Endodermal cell (in vitro differentiated cells): ENCODE measurements at regions not wholly inside any gene's neighbourhood (a gene's known extent, or its start where the extent isn't known, plus 50 kb on each side); places are given as distances from the start of the nearest gene placed in this dataset.

Experiments
- DNase-seq: peaks from one replicate; pipeline ENCODE4 v3.0.0-alpha.2; 2017
- H3K27ac ChIP-seq: 2 replicates; pipeline ENCODE4 v1.5.1; 2013; ENCODE audit warnings: mild to moderate bottlenecking, low read depth, low read length, moderate library complexity
- H3K27me3 ChIP-seq: 2 replicates; pipeline ENCODE4 v1.6.1; 2013; ENCODE audit warnings: mild to moderate bottlenecking, low read length, moderate library complexity; ENCODE audit not compliant: insufficient read depth, control insufficient read depth, poor library complexity, severe bottlenecking
- H3K36me3 ChIP-seq: 2 replicates; pipeline ENCODE4 v1.7.0; 2013; ENCODE audit warnings: mild to moderate bottlenecking, low read length, moderate library complexity; ENCODE audit not compliant: control insufficient read depth, insufficient read depth
- H3K4me1 ChIP-seq: one replicate; pipeline ENCODE4 v1.7.0; 2013; ENCODE audit warnings: low read length; ENCODE audit not compliant: control insufficient read depth, insufficient read depth
- H3K4me3 ChIP-seq: 2 replicates; pipeline ENCODE4 v1.5.1; 2013; ENCODE audit warnings: mild to moderate bottlenecking, low read length, moderate library complexity
- H3K9ac ChIP-seq: 2 replicates; pipeline ENCODE4 v1.6.1; 2013; ENCODE audit warnings: mild to moderate bottlenecking, low read length, moderate library complexity; ENCODE audit not compliant: poor library complexity, severe bottlenecking; ENCODE audit errors: extremely low read depth
- H3K9me3 ChIP-seq: 2 replicates; pipeline ENCODE4 v1.6.1; 2013; ENCODE audit warnings: mild to moderate bottlenecking, low read length, moderate library complexity; ENCODE audit not compliant: control insufficient read depth
- H3K27ac Mint-ChIP-seq: 2 replicates; pipeline ENCODE4 v1.8.0; 2020; ENCODE audit warnings: mixed read lengths
- H3K27me3 Mint-ChIP-seq: 2 replicates; pipeline ENCODE4 v1.8.0; 2021; ENCODE audit warnings: mild to moderate bottlenecking, mixed read lengths; ENCODE audit not compliant: insufficient read depth
- H3K36me3 Mint-ChIP-seq: 2 replicates; pipeline ENCODE4 v1.8.0; 2020; ENCODE audit warnings: low read depth, mixed read lengths
- H3K4me1 Mint-ChIP-seq: 2 replicates; pipeline ENCODE4 v1.8.0; 2020; ENCODE audit warnings: mixed read lengths
- H3K4me3 Mint-ChIP-seq: 2 replicates; pipeline ENCODE4 v1.8.0; 2020; ENCODE audit warnings: mild to moderate bottlenecking, moderate library complexity, mixed read lengths
- H3K9me3 Mint-ChIP-seq: 2 replicates; pipeline ENCODE4 v1.8.0; 2020; ENCODE audit warnings: mild to moderate bottlenecking, mixed read lengths
- CTCF ChIP-seq: fragments of 200-600 bp; sonication (generic); conservative IDR thresholded peaks from 2 replicates; pipeline ENCODE4 v1.5.0; 2021; ENCODE audit warnings: antibody characterized with exemption, mild to moderate bottlenecking
- WGBS, 2 experiments: methylation state at CpG; one replicate each; pipeline versions ENCODE4 v1.1.5 to v1.1.7; 2013; ENCODE audit warnings: missing lambda C conversion rate in 2 of 2, mixed read lengths in 1 of 2; ENCODE audit not compliant: insufficient coverage in 1 of 2, insufficient read length in 1 of 2; 5-methylcytosine and 5-hydroxymethylcytosine counted together

- Mint-ChIP-seq H3K36me3 (no peaks in the 10 kb centered on the region), H3K27ac (no peak overlapping the region), H3K9me3 (no peaks in the 10 kb centered on the region), H3K4me3 (no peak overlapping the region), H3K4me1 (no peaks in the 10 kb centered on the region), H3K27me3 (peaks cover 11% of the 10 kb centered on the region)
- Histone ChIP-seq H3K36me3 (no peaks in the 10 kb centered on the region), H3K9ac (no peak overlapping the region), H3K27me3 (no peaks in the 10 kb centered on the region), H3K9me3 (no peaks in the 10 kb centered on the region), H3K4me3 (no peak overlapping the region), H3K27ac (no peak overlapping the region), H3K4me1 (no peaks in the 10 kb centered on the region)
- WGBS, 2 experiments = 95 to 98% methylated on average over 6 of the region's 6 CpGs
- no peak for DNase-seq
- no peak for TF ChIP-seq CTCF
These were observed 142.5 kb downstream of the TEX29 start for GRCh38 chr13:111462944-111463343.

- H3K4me3 Mint-ChIP-seq = no peak overlapping the region
These were observed 146.9 kb downstream of the TEX29 start for GRCh38 chr13:111467111-111467890.

More at GRCh38 chr13:111467111-111467890, 146.9 kb downstream of the TEX29 start:
- Histone ChIP-seq H3K9ac (no peak overlapping the region), H3K4me1 (no peaks in the 10 kb centered on the region), H3K36me3 (no peaks in the 10 kb centered on the region), H3K4me3 (no peak overlapping the region), H3K9me3 (no peaks in the 10 kb centered on the region), H3K27ac (no peak overlapping the region), H3K27me3 (no peaks in the 10 kb centered on the region)
- no peak for TF ChIP-seq CTCF
- Mint-ChIP-seq H3K9me3 (no peaks in the 10 kb centered on the region), H3K27ac (no peak overlapping the region), H3K4me1 (no peaks in the 10 kb centered on the region), H3K36me3 (no peaks in the 10 kb centered on the region), H3K27me3 (peaks cover 7% of the 10 kb centered on the region)
- DNase-seq = no peak
- 67 to 80% methylated on average over 2 to 7 of the region's 7 CpGs for WGBS, 2 experiments
